NCI-H1436 treated with DMSO at 0.1 percent for 48 hours (cell line): ENCODE measurements at regions not wholly inside any gene's neighbourhood (a gene's known extent, or its start where the extent isn't known, plus 50 kb on each side); places are given as distances from the start of the nearest gene placed in this dataset.

Source experiments
- DNase-seq: peaks from one replicate; lab custom pipeline; 2025; lab: John Stamatoyannopoulos, UW

- no peak for DNase-seq
Observed at GRCh38 chr5:112656451-112656850, 81.2 kb upstream of the APC start.

- DNase-seq, result no peak
Observed at GRCh38 chr5:112657804-112658203, 79.9 kb upstream of the APC start.

GRCh38 chr5:112660359-112660758, 77.3 kb upstream of the APC start:
- no peak for DNase-seq

GRCh38 chr5:112663146-112663545, 74.5 kb upstream of the APC start:
- DNase-seq, result no peak

GRCh38 chr5:112668016-112668415, 69.7 kb upstream of the APC start:
- no peak for DNase-seq

- DNase-seq, result no peak
Observed at GRCh38 chr5:112668911-112669310, 68.8 kb upstream of the APC start.

GRCh38 chr5:112669328-112669963, 68.2 kb upstream of the APC start:
- DNase-seq, result no peak

GRCh38 chr5:112671687-112672086, 66.0 kb upstream of the APC start:
- no peak for DNase-seq

- DNase-seq, result no peak
Observed at GRCh38 chr5:112681481-112681908, 56.2 kb upstream of the APC start.

- DNase-seq, result no peak
Observed at GRCh38 chr5:112682621-112683061, 55.0 kb upstream of the APC start.

- no peak for DNase-seq
Observed at GRCh38 chr5:112684121-112684520, 53.6 kb upstream of the APC start.

- DNase-seq, result no peak
Observed at GRCh38 chr5:112684737-112685136, 52.9 kb upstream of the APC start.

GRCh38 chr5:112685386-112685785, 52.3 kb upstream of the APC start:
- DNase-seq, result no peak

GRCh38 chr5:112685931-112686330, 51.8 kb upstream of the APC start:
- no peak for DNase-seq

- DNase-seq, result no peak
Observed at GRCh38 chr5:112686675-112687074, 51.0 kb upstream of the APC start.

- no peak for DNase-seq
Observed at GRCh38 chr5:112687306-112687705, 50.4 kb upstream of the APC start.
